ENCODE measurements at regions not wholly inside any gene's neighbourhood (a gene's known extent, or its start where the extent isn't known, plus 50 kb on each side); places are given as distances from the start of the nearest gene placed in this dataset.

DNA sequence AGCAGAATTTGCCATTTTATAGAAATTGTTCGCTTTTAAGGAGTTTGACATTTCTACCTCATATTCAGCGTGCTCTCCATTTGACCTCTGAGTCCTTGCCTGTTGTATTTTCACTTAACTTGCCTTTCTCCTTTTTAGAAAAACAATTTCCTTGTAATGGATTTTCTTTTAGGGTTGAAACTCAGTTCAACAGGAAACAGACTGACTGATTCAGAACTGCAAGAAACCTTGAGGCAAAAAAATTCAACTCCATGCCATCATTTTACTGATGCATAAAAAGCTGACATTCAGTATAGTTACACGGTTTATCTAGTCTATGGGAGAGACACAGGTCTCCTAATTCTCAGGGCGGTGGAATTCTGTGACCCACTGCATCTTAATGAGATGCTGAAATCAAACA, 59.8 kb downstream of the MRPS30 start:
- H3K9me3 Mint-ChIP-seq: no peaks in the 10 kb centered on the region
- H3K4me1 Mint-ChIP-seq: peaks cover 7% of the 10 kb centered on the region
- DNase-seq: no peak
- no peak overlapping the region for H3K27ac Mint-ChIP-seq
- peaks cover 6% of the 10 kb centered on the region for H3K27me3 Mint-ChIP-seq
- ChIA-PET CTCF (no interaction called here), POLR2A (no interaction called here)
- H3K4me3 Mint-ChIP-seq: no peak overlapping the region
- H3K36me3 Mint-ChIP-seq (ENCODE audit: low read depth): no peaks in the 10 kb centered on the region

- Mint-ChIP-seq H3K27me3 (peaks cover 6% of the 10 kb centered on the region), H3K36me3 (ENCODE audit: low read depth) (no peaks in the 10 kb centered on the region), H3K4me1 (peaks cover 10% of the 10 kb centered on the region), H3K27ac (no peak overlapping the region), H3K4me3 (no peak overlapping the region), H3K9me3 (no peaks in the 10 kb centered on the region)
- POLR2A ChIA-PET: no interaction called here
- CTCF ChIA-PET: interaction anchor here (1.2 kb wide), 1 partner anchor 12 kb away, joined by 5 read pairs; no protein-coding TSS in a partner anchor
- DNase-seq: no peak
Observed at GRCh38 chr5:44869928-44870327, 61.2 kb downstream of the MRPS30 start.

GRCh38 chr5:44870430-44870829, 61.7 kb downstream of the MRPS30 start:
- ChIA-PET POLR2A (no interaction called here), CTCF (interaction anchor here (1.2 kb wide), 1 partner anchor 11 kb away, joined by 5 read pairs; no protein-coding TSS in a partner anchor)
- H3K27me3 Mint-ChIP-seq: peaks cover 6% of the 10 kb centered on the region
- H3K4me3 Mint-ChIP-seq: no peak overlapping the region
- H3K9me3 Mint-ChIP-seq: no peaks in the 10 kb centered on the region
- H3K27ac Mint-ChIP-seq: no peak overlapping the region
- peaks cover 14% of the 10 kb centered on the region for H3K4me1 Mint-ChIP-seq
- no peak for DNase-seq
- no peaks in the 10 kb centered on the region for H3K36me3 Mint-ChIP-seq (ENCODE audit: low read depth)

- DNase-seq: no peak
- CTCF ChIA-PET: no interaction called here
- peaks cover 1% of the 10 kb centered on the region for H3K27me3 Mint-ChIP-seq
- H3K36me3 Mint-ChIP-seq (ENCODE audit: low read depth): no peaks in the 10 kb centered on the region
- H3K4me3 Mint-ChIP-seq: no peak overlapping the region
- H3K4me1 Mint-ChIP-seq: peaks cover 23% of the 10 kb centered on the region
- POLR2A ChIA-PET: no interaction called here
- no peaks in the 10 kb centered on the region for H3K9me3 Mint-ChIP-seq
- H3K27ac Mint-ChIP-seq: no peak overlapping the region
Observed at GRCh38 chr5:44871401-44871800, 62.7 kb downstream of the MRPS30 start.

GRCh38 chr5:44875661-44876605, 67.2 kb downstream of the MRPS30 start:
- CTCF ChIA-PET: interaction anchor here (1.4 kb wide), 1 partner anchor 9 kb away, joined by 4 read pairs; no protein-coding TSS in a partner anchor
- no peaks in the 10 kb centered on the region for H3K36me3 Mint-ChIP-seq (ENCODE audit: low read depth)
- no peak overlapping the region for H3K4me3 Mint-ChIP-seq
- peak; percentile 22 for DNase-seq
- peaks cover 16% of the 10 kb centered on the region for H3K4me1 Mint-ChIP-seq
- peaks cover under 1% of the 10 kb centered on the region for H3K27me3 Mint-ChIP-seq
- H3K9me3 Mint-ChIP-seq: no peaks in the 10 kb centered on the region
- POLR2A ChIA-PET: interaction anchor here (0.6 kb wide), 1 partner anchor 1754 kb away, joined by 3 read pairs; no protein-coding TSS in a partner anchor
- peak overlapping the region; percentile 77 for H3K27ac Mint-ChIP-seq

- Mint-ChIP-seq H3K27me3 (peaks cover 2% of the 10 kb centered on the region), H3K4me1 (peaks cover 5% of the 10 kb centered on the region), H3K36me3 (ENCODE audit: low read depth) (no peaks in the 10 kb centered on the region), H3K27ac (no peak overlapping the region), H3K4me3 (no peak overlapping the region), H3K9me3 (peaks cover 4% of the 10 kb centered on the region)
- ChIA-PET CTCF (interaction anchor here (0.6 kb wide), 1 partner anchor 11 kb away, joined by 5 read pairs; no protein-coding TSS in a partner anchor), POLR2A (no interaction called here)
- DNase-seq: no peak
Observed at GRCh38 chr5:44881266-44881665, 72.5 kb downstream of the MRPS30 start.

DNA sequence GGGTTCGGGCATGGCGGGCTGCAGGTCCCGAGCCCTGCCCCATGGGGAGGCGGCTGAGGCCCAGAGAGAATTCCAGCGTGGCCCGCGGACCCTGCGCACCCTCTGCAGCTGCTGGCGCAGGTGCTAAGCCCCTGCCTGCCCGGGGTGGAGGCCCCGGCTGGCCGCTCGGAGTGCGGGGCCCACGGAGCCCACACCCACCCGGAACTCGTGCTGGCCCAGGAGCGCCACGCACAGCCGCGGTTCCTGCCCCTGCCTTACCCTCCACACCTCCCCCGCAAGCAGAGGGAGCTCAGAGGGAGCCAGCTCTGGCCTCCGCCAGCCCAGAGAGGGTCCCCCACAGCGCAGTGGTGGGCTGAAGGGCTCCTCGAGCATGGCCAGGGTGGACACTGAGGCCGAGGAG, 75.3 kb downstream of the MRPS30 start:
- Mint-ChIP-seq H3K27me3 (peaks cover 2% of the 10 kb centered on the region), H3K9me3 (peaks cover 4% of the 10 kb centered on the region), H3K27ac (no peak overlapping the region), H3K4me3 (no peak overlapping the region), H3K36me3 (ENCODE audit: low read depth) (no peaks in the 10 kb centered on the region), H3K4me1 (peaks cover 3% of the 10 kb centered on the region)
- no peak for DNase-seq
- ChIA-PET POLR2A (no interaction called here), CTCF (no interaction called here)

- no peak overlapping the region for H3K27ac Mint-ChIP-seq
- no peak for DNase-seq
- H3K4me1 Mint-ChIP-seq: peaks cover 3% of the 10 kb centered on the region
- ChIA-PET CTCF (no interaction called here), POLR2A (no interaction called here)
- H3K36me3 Mint-ChIP-seq (ENCODE audit: low read depth): no peaks in the 10 kb centered on the region
- peaks cover 1% of the 10 kb centered on the region for H3K27me3 Mint-ChIP-seq
- H3K4me3 Mint-ChIP-seq: no peak overlapping the region
- peaks cover 4% of the 10 kb centered on the region for H3K9me3 Mint-ChIP-seq
Observed at GRCh38 chr5:44885903-44886302, 77.2 kb downstream of the MRPS30 start.

DNA sequence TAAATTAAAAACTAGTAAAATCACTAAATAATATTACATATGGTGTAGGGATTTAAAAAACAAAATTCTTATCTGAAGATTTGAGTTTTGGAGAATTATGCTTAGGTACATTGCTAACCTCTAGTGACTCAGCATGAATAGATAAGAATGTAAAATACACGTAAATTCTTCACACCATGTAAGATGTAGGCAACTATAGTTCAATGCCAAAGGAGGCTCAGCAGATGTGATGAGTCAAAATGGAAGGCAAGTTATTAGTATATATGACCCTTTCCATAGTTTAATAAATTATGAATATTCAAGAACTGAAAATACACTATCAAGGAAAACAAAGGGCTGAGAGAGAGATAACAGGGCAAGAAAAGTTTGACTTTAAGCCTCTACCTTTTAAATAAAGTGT, 79.0 kb downstream of the MRPS30 start:
- POLR2A ChIA-PET: no interaction called here
- no peak for DNase-seq
- CTCF ChIA-PET: no interaction called here
- peaks cover 2% of the 10 kb centered on the region for H3K27me3 Mint-ChIP-seq
- H3K36me3 Mint-ChIP-seq (ENCODE audit: low read depth): no peaks in the 10 kb centered on the region
- H3K4me1 Mint-ChIP-seq: peaks cover 3% of the 10 kb centered on the region
- H3K4me3 Mint-ChIP-seq: no peak overlapping the region
- peaks cover 3% of the 10 kb centered on the region for H3K9me3 Mint-ChIP-seq
- no peak overlapping the region for H3K27ac Mint-ChIP-seq

DNA sequence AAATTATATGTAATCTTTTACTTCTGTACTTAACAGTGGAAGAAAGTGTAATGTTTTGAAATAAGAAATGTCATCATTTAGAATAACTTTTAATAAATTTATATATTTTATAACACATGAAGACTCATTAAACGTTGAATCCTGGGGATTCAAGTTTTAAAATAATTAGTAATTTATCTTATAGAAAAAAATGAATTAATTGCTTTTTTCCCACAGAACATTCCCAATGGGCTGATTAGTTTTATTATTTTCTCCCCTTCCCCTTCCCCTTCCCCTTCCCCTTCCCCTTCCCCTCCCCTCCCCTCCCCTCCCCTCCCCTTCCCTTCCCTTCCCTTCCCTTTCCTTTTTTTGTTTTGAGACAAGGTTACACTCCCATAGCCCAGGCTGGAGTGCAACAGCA, 79.7 kb downstream of the MRPS30 start:
- POLR2A ChIA-PET: no interaction called here
- Mint-ChIP-seq H3K4me3 (no peak overlapping the region), H3K36me3 (ENCODE audit: low read depth) (no peaks in the 10 kb centered on the region), H3K27me3 (peaks cover 2% of the 10 kb centered on the region), H3K4me1 (peaks cover 3% of the 10 kb centered on the region), H3K9me3 (no peaks in the 10 kb centered on the region), H3K27ac (no peak overlapping the region)
- CTCF ChIA-PET: no interaction called here
- no peak for DNase-seq

DNA sequence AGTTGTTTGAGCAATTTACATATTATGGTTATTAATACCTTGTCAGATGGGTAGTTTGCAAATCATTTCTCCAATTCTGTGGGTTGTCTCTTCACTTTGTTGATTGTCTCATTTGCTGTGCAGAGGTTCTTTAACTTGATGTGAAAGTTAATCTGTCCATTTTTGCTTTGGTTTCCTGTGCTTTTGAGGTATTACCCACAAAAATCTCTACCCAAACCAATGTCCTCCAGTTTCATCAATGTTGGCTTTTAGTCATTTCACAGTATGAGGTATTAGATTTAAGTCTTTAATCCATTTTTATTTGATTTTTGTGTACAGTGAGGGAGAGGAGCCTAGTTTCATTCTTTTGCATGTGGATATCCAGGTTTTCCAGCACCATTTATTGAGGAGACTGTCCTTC, 82.4 kb downstream of the MRPS30 start:
- no peaks in the 10 kb centered on the region for H3K9me3 Mint-ChIP-seq
- no peaks in the 10 kb centered on the region for H3K36me3 Mint-ChIP-seq (ENCODE audit: low read depth)
- POLR2A ChIA-PET: no interaction called here
- CTCF ChIA-PET: no interaction called here
- peaks cover under 1% of the 10 kb centered on the region for H3K4me1 Mint-ChIP-seq
- no peak overlapping the region for H3K27ac Mint-ChIP-seq
- no peak for DNase-seq
- H3K27me3 Mint-ChIP-seq: peaks cover 2% of the 10 kb centered on the region
- H3K4me3 Mint-ChIP-seq: no peak overlapping the region

GRCh38 chr5:44900273-44900954, 91.7 kb downstream of the MRPS30 start:
- DNase-seq: no peak
- Mint-ChIP-seq H3K9me3 (no peaks in the 10 kb centered on the region), H3K4me3 (no peak overlapping the region), H3K4me1 (no peaks in the 10 kb centered on the region), H3K27ac (no peak overlapping the region), H3K36me3 (ENCODE audit: low read depth) (no peaks in the 10 kb centered on the region), H3K27me3 (no peaks in the 10 kb centered on the region)
- ChIA-PET POLR2A (no interaction called here), CTCF (no interaction called here)

DNA sequence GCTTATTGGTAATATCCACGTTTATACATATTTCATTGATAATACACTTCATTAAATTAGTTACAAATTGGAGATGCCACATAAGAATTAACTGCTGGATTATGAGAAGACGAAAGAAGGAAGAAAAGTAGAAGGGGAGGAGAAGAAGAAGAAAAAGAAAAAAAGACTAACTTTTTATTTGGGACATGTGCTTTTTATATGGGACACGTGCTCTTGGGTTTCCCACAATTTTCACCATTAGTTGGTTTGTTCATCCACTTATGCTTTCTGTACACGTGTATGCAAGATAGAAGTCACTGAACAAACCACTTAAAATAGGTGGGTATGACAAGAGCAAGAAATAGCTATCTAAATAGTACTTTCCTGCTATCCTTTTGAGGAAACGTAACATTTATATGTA, 98.6 kb downstream of the MRPS30 start:
- Mint-ChIP-seq H3K27me3 (no peaks in the 10 kb centered on the region), H3K27ac (no peak overlapping the region), H3K9me3 (no peaks in the 10 kb centered on the region), H3K4me1 (no peaks in the 10 kb centered on the region), H3K4me3 (no peak overlapping the region), H3K36me3 (ENCODE audit: low read depth) (no peaks in the 10 kb centered on the region)
- DNase-seq: no peak
- ChIA-PET POLR2A (no interaction called here), CTCF (no interaction called here)

Measured in activated CD4-positive, alpha-beta memory T cell treated with anti-CD3 and anti-CD28 coated beads, Interleukin-2, amount 10 ng/mL, durations not matched to agents 7 days and 5 days (primary cell).